B cell (primary cell): ENCODE measurements at regions not wholly inside any gene's neighbourhood (a gene's known extent, or its start where the extent isn't known, plus 50 kb on each side); places are given as distances from the start of the nearest gene placed in this dataset.

Experiments used
- ATAC-seq: fragments of 200-7000 bp; cut with Tn5 transposase; one replicate; pipeline ENCODE4 v1.10.0; 2021; ENCODE audit warnings: low read depth, mild to moderate bottlenecking, moderate number of reproducible peaks, moderate library complexity
- CTCF ChIA-PET: fragments of 350-600 bp; sonication (Branson Sonifier 250); formaldehyde crosslinking; loops from one replicate; lab custom pipeline; 2021; ENCODE audit warnings: antibody characterized with exemption, inconsistent platforms; lab: Charles Lee
- POLR2A ChIA-PET: fragments of 350-600 bp; sonication (Branson Sonifier 250); formaldehyde crosslinking; loops from one replicate; lab custom pipeline; 2021; ENCODE audit warnings: antibody characterized with exemption; lab: Charles Lee
- DNase-seq: peaks from one replicate; pipeline ENCODE4 v3.0.0; 2013
- H2AFZ ChIP-seq: 2 replicates; pipeline ENCODE4 v1.6.1; 2012; ENCODE audit warnings: mild to moderate bottlenecking, low read depth, low read length; ENCODE audit not compliant: insufficient read depth, poor library complexity, severe bottlenecking
- H3K27ac ChIP-seq, 2 donors: 1 replicate in 1 of 2; 2 replicates in 1 of 2; pipeline ENCODE4 v1.5.1; 2012 to 2013; ENCODE audit warnings: low read length in 2 of 2, mild to moderate bottlenecking in 2 of 2, moderate library complexity in 1 of 2
- H3K27me3 ChIP-seq, 4 experiments: fragments of 200-600 bp in 1 of 4; sonication (generic) in 1 of 4; replicated peaks in 1 of 4; 1 replicate in 2 of 4; 2 replicates in 2 of 4; pipeline versions ENCODE4 v1.6.1 to v1.7.0; 2013 to 2016; ENCODE audit warnings: low read length in 3 of 4, mild to moderate bottlenecking in 2 of 4, mixed read lengths in 1 of 4, moderate library complexity in 1 of 4; ENCODE audit not compliant: insufficient read depth in 4 of 4, control insufficient read depth in 3 of 4; ENCODE audit errors: control extremely low read depth in 1 of 4
- H3K36me3 ChIP-seq, 2 experiments: replicated peaks in 1 of 2; 1 replicate in 1 of 2; 2 replicates in 1 of 2; pipeline versions ENCODE4 v1.6.1 to v1.7.1; 2013; ENCODE audit warnings: low read length in 1 of 2; ENCODE audit not compliant: insufficient read depth in 2 of 2, control insufficient read depth in 1 of 2; ENCODE audit errors: control extremely low read depth in 1 of 2, extremely low read depth in 1 of 2
- H3K4me1 ChIP-seq, 2 donors: fragments of 200-600 bp in 1 of 2; sonication (generic) in 1 of 2; 1 replicate in 1 of 2; 2 replicates in 1 of 2; pipeline versions ENCODE4 v1.5.1 to v1.6.1; 2013 to 2017; ENCODE audit warnings: low read length in 2 of 2; ENCODE audit not compliant: control insufficient read depth in 2 of 2, insufficient read depth in 2 of 2
- H3K4me2 ChIP-seq: replicated peaks from 2 replicates; pipeline ENCODE3; 2012; ENCODE audit warnings: mild to moderate bottlenecking, low read depth, low read length; ENCODE audit not compliant: poor library complexity, severe bottlenecking
- H3K4me3 ChIP-seq, 5 experiments: fragments of 200-600 bp in 1 of 5; sonication (generic) in 1 of 5; 1 replicate in 3 of 5; 2 replicates in 2 of 5; pipeline versions ENCODE4 v1.5.1 to v1.7.0; 2011 to 2016; ENCODE audit warnings: low read length in 4 of 5, mild to moderate bottlenecking in 4 of 5, low read depth in 2 of 5, control low read depth in 1 of 5, moderate library complexity in 1 of 5; ENCODE audit not compliant: insufficient read depth in 1 of 5; ENCODE audit errors: control extremely low read depth in 1 of 5, extremely low read depth in 1 of 5
- H3K79me2 ChIP-seq: fragments of 200-600 bp; sonication (generic); one replicate; pipeline ENCODE4 v1.6.0; 2016; ENCODE audit warnings: low read length; ENCODE audit not compliant: control insufficient read depth, insufficient read depth
- H3K9ac ChIP-seq: fragments of 200-600 bp; sonication (generic); 2 replicates; pipeline ENCODE4 v1.6.1; 2017; ENCODE audit warnings: mild to moderate bottlenecking, low read length, moderate library complexity
- H3K9me3 ChIP-seq, 3 donors: one replicate each; pipeline versions ENCODE4 v1.6.1 to v1.7.1; 2013; ENCODE audit warnings: low read length in 2 of 3; ENCODE audit not compliant: control insufficient read depth in 2 of 3, insufficient read depth in 1 of 3; ENCODE audit errors: control extremely low read depth in 1 of 3
- H4K20me1 ChIP-seq: 2 replicates; pipeline ENCODE4 v1.6.0; 2012; ENCODE audit warnings: mild to moderate bottlenecking, low read length; ENCODE audit not compliant: insufficient read depth, control insufficient read depth, poor library complexity, severe bottlenecking
- H3K27ac Mint-ChIP-seq: one replicate; pipeline ENCODE4 v1.8.0; 2021; ENCODE audit warnings: mixed read lengths
- H3K27me3 Mint-ChIP-seq: one replicate; pipeline ENCODE4 v1.8.0; 2021; ENCODE audit warnings: mixed read lengths
- H3K4me1 Mint-ChIP-seq: one replicate; pipeline ENCODE4 v1.8.0; 2021; ENCODE audit warnings: mixed read lengths
- H3K4me3 Mint-ChIP-seq: one replicate; pipeline ENCODE4 v1.8.0; 2021; ENCODE audit warnings: mixed read lengths
- H3K9me3 Mint-ChIP-seq: one replicate; pipeline ENCODE4 v1.8.0; 2022; ENCODE audit warnings: mixed read lengths; ENCODE audit not compliant: insufficient read depth
- CTCF ChIP-seq: fragments of 200-600 bp; IDR thresholded peaks from one replicate; pipeline ENCODE4 v1.8.0; 2022; ENCODE audit warnings: antibody characterized with exemption, mild to moderate bottlenecking
- EZH2 ChIP-seq: IDR thresholded peaks from 2 replicates; pipeline ENCODE4 v1.6.1; 2012; ENCODE audit warnings: borderline replicate concordance, low read depth, mild to moderate bottlenecking, moderate library complexity, low read length; ENCODE audit not compliant: insufficient read depth, poor library complexity, severe bottlenecking
- WGBS: methylation state at CpG from one replicate; pipeline ENCODE4 v1.1.5; 2013; ENCODE audit warnings: missing lambda C conversion rate; ENCODE audit not compliant: insufficient coverage; 5-methylcytosine and 5-hydroxymethylcytosine counted together
- intact Hi-C: fragments of 100-400 bp; cut with micrococcal nuclease; formaldehyde crosslinking; loops from one replicate; pipeline ENCODE4 v1.10.0; 2022

DNA sequence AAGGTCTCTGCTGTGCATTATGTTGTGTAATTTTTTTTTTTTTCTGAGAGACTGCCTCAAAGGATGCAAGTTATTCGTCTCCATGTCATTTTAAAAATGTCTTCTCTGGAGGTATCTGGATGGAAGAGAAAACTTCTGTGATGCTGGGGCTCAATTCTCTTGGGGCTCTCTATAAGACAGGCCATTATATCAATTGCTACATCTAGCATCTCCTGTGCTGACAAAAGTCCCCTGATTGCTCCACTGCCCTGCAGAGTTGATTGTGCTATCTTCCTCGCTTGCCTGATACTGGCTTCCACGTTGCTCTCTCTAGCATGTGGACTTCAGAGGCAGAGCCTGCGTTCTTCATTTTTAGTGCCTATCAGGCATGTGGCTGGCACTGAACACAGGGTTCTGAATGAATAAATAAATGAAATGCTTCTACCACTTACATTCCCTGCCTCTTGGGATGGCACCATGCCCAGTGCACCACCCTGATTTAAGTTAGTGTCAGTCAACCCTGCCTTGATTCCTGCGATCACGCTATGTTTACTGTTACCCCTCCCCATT lies 1035.5 kb upstream of the EEF2KMT start:
- peaks cover 3% of the 10 kb centered on the region for H3K9me3 Mint-ChIP-seq
- DNase-seq (no peak), ATAC-seq (no peak)
- no peaks in the 10 kb centered on the region for H3K27me3 Mint-ChIP-seq
- Histone ChIP-seq H3K4me1 (no peaks in the 10 kb centered on the region), H3K27ac (no peak overlapping the region), H3K9ac (no peak overlapping the region), H3K36me3 (no peaks in the 10 kb centered on the region), H2AFZ (no peak overlapping the region), H3K27me3 (no peaks in the 10 kb centered on the region), H3K9me3 (peaks cover 0 to 13% (median 0%) of the 10 kb centered on the region in 3 donors), H3K4me3 (no peak overlapping the region), H3K79me2 (no peaks in the 10 kb centered on the region), H4K20me1 (no peaks in the 10 kb centered on the region), H3K4me2 (no peak overlapping the region)
- CTCF ChIA-PET, result no interaction called here
- H3K27ac Mint-ChIP-seq, result no peak overlapping the region
- H3K4me1 Mint-ChIP-seq, result no peaks in the 10 kb centered on the region
- WGBS, result 88% methylated on average over 2 of the region's 6 CpGs
- no peak overlapping the region for H3K4me3 Mint-ChIP-seq
- intact Hi-C loops, result no loop called here
- no peak for TF ChIP-seq EZH2
- TF ChIP-seq CTCF, result no peak
- POLR2A ChIA-PET, result no interaction called here

- ChIA-PET POLR2A (no interaction called here), CTCF (interaction anchor here (0.9 kb wide), 1 partner anchor 70 kb away, joined by 3 read pairs; no protein-coding TSS in a partner anchor)
- no peak overlapping the region for H2AFZ ChIP-seq
- H3K27me3 Mint-ChIP-seq, result no peaks in the 10 kb centered on the region
- H4K20me1 ChIP-seq, result no peaks in the 10 kb centered on the region
- peaks cover 3% of the 10 kb centered on the region for H3K9me3 Mint-ChIP-seq
- H3K27ac ChIP-seq, result no peak overlapping the region
- WGBS, result 100% methylated on average over 5 of the region's 6 CpGs
- H3K4me1 ChIP-seq, result no peaks in the 10 kb centered on the region
- H3K4me3 Mint-ChIP-seq, result no peak overlapping the region
- H3K4me1 Mint-ChIP-seq, result no peaks in the 10 kb centered on the region
- H3K9ac ChIP-seq, result no peak overlapping the region
- H3K36me3 ChIP-seq, result no peaks in the 10 kb centered on the region
- no peaks in the 10 kb centered on the region for H3K27me3 ChIP-seq
- no peak overlapping the region for H3K4me3 ChIP-seq
- no peaks in the 10 kb centered on the region for H3K79me2 ChIP-seq
- intact Hi-C loops, result no loop called here
- H3K4me2 ChIP-seq, result no peak overlapping the region
- DNase-seq, result no peak
- H3K9me3 ChIP-seq, result peaks cover 0 to 12% (median 0%) of the 10 kb centered on the region in 3 donors
- no peak for ATAC-seq
- TF ChIP-seq CTCF (no peak), EZH2 (no peak)
- H3K27ac Mint-ChIP-seq, result no peak overlapping the region
These were observed 1034.5 kb upstream of the EEF2KMT start for GRCh38 chr16:6132121-6132520.
